ENCODE measurements at regions not wholly inside any gene's neighbourhood (a gene's known extent, or its start where the extent isn't known, plus 50 kb on each side); places are given as distances from the start of the nearest gene placed in this dataset.

GRCh38 chr10:111338805-111339204 is 262.0 kb downstream of the ADRA2A start:
- no peak for DNase-seq (ENCODE audit: low read depth in 2 of 2, low spot score in 1 of 2)

- DNase-seq (ENCODE audit: low read depth in 2 of 2, low spot score in 1 of 2), result no peak
Measured at GRCh38 chr10:111344804-111345203, 268.0 kb downstream of the ADRA2A start.

GRCh38 chr10:111347386-111348013 is 270.7 kb downstream of the ADRA2A start:
- no peak for DNase-seq (ENCODE audit: low read depth in 2 of 2, low spot score in 1 of 2)

- no peak for DNase-seq (ENCODE audit: low read depth in 2 of 2, low spot score in 1 of 2)
Measured at GRCh38 chr10:111348076-111348475, 271.2 kb downstream of the ADRA2A start.

GRCh38 chr10:111354859-111355258 is 278.0 kb downstream of the ADRA2A start:
- no peak for DNase-seq (ENCODE audit: low read depth in 2 of 2, low spot score in 1 of 2)

GRCh38 chr10:111356571-111356970 is 279.7 kb downstream of the ADRA2A start:
- no peak for DNase-seq (ENCODE audit: low read depth in 2 of 2, low spot score in 1 of 2)

- no peak for DNase-seq (ENCODE audit: low read depth in 2 of 2, low spot score in 1 of 2)
Measured at GRCh38 chr10:111357859-111358258, 281.0 kb downstream of the ADRA2A start.

GRCh38 chr10:111360260-111360925 is 283.6 kb downstream of the ADRA2A start:
- DNase-seq (ENCODE audit: low read depth in 2 of 2, low spot score in 1 of 2), result no peak

- no peak for DNase-seq (ENCODE audit: low read depth in 2 of 2, low spot score in 1 of 2)
Measured at GRCh38 chr10:111367531-111367930, 290.7 kb downstream of the ADRA2A start.

GRCh38 chr10:111370101-111370500 is 293.3 kb downstream of the ADRA2A start:
- no peak for DNase-seq (ENCODE audit: low read depth in 2 of 2, low spot score in 1 of 2)

- DNase-seq (ENCODE audit: low read depth in 2 of 2, low spot score in 1 of 2), result no peak
Measured at GRCh38 chr10:111373696-111374095, 296.9 kb downstream of the ADRA2A start.

- no peak for DNase-seq (ENCODE audit: low read depth in 2 of 2, low spot score in 1 of 2)
Measured at GRCh38 chr10:111379534-111380187, 302.8 kb downstream of the ADRA2A start.

GRCh38 chr10:111384556-111384955 is 307.7 kb downstream of the ADRA2A start:
- no peak for DNase-seq (ENCODE audit: low read depth in 2 of 2, low spot score in 1 of 2)

GRCh38 chr10:111390813-111391563 is 314.2 kb downstream of the ADRA2A start:
- no peak for DNase-seq (ENCODE audit: low read depth in 2 of 2, low spot score in 1 of 2)

- DNase-seq (ENCODE audit: low read depth in 2 of 2, low spot score in 1 of 2), result no peak
Measured at GRCh38 chr10:111392159-111392558, 315.3 kb downstream of the ADRA2A start.

- no peak for DNase-seq (ENCODE audit: low read depth in 2 of 2, low spot score in 1 of 2)
Measured at GRCh38 chr10:111392910-111393309, 316.1 kb downstream of the ADRA2A start.

- DNase-seq (ENCODE audit: low read depth in 2 of 2, low spot score in 1 of 2), result no peak
Measured at GRCh38 chr10:111410740-111411139, 333.9 kb downstream of the ADRA2A start.

- DNase-seq (ENCODE audit: low read depth in 2 of 2, low spot score in 1 of 2), result no peak
Measured at GRCh38 chr10:111425459-111425858, 348.6 kb downstream of the ADRA2A start.

GRCh38 chr10:111429288-111430028 is 352.6 kb downstream of the ADRA2A start:
- no peak for DNase-seq (ENCODE audit: low read depth in 2 of 2, low spot score in 1 of 2)

GRCh38 chr10:111430070-111430469 is 353.2 kb downstream of the ADRA2A start:
- no peak for DNase-seq (ENCODE audit: low read depth in 2 of 2, low spot score in 1 of 2)

- no peak for DNase-seq (ENCODE audit: low read depth in 2 of 2, low spot score in 1 of 2)
Measured at GRCh38 chr10:111432588-111432987, 355.8 kb downstream of the ADRA2A start.

Measured in stimulated activated CD8-positive, alpha-beta memory T cell treated with anti-CD3 and anti-CD28 coated beads, Interleukin-4, amount 100 ng/mL, for 1 hour (primary cell).